SK-N-SH (cell line): ENCODE measurements at regions not wholly inside any gene's neighbourhood (a gene's known extent, or its start where the extent isn't known, plus 50 kb on each side); places are given as distances from the start of the nearest gene placed in this dataset.

ENCODE experiments used
- CTCF ChIA-PET: fragments of 300-600, 350-600 bp; formaldehyde crosslinking; extraction: SDS; loops from one replicate; lab custom pipeline; 2021; lab: Yijun Ruan, JAX
- POLR2A ChIA-PET: fragments of 350-600 bp; sonication (Branson Sonifier 250); formaldehyde crosslinking; extraction: SDS; loops from one replicate; lab custom pipeline; 2020; ENCODE audit warnings: antibody characterized with exemption, inconsistent platforms; lab: Yijun Ruan, JAX
- DNase-seq: peaks from one replicate; pipeline ENCODE4 v3.0.0; 2012
- H2AFZ ChIP-seq: fragments of 200-600 bp; sonication (generic); 2 replicates; pipeline ENCODE4 v1.8.1; 2016; ENCODE audit warnings: antibody characterized with exemption, mild to moderate bottlenecking, low read depth
- H3F3A ChIP-seq: fragments of 200-600 bp; sonication (generic); replicated peaks from 2 replicates; pipeline ENCODE3; 2016; ENCODE audit warnings: antibody characterized with exemption, mild to moderate bottlenecking; ENCODE audit not compliant: insufficient read depth
- H3K27ac ChIP-seq, 2 experiments: fragments of 200-500 bp in 1 of 2; fragments of 200-600 bp in 1 of 2; sonication (Bioruptor generic) in 1 of 2; sonication (generic), shearing (Covaris generic) in 1 of 2; 2 replicates each; pipeline versions ENCODE4 v1.5.1 to v1.6.1; 2014 to 2016; ENCODE audit warnings: low read depth in 2 of 2, inconsistent platforms in 1 of 2, low read length in 1 of 2, mild to moderate bottlenecking in 1 of 2, mixed read lengths in 1 of 2
- H3K27me3 ChIP-seq: fragments of 200-600 bp; sonication (generic), shearing (Covaris generic); 2 replicates; pipeline ENCODE4 v1.6.1; 2016; ENCODE audit warnings: mixed run types; ENCODE audit not compliant: insufficient read depth
- H3K36me3 ChIP-seq, 2 experiments: fragments of 200-500 bp in 1 of 2; fragments of 200-600 bp in 1 of 2; sonication (Bioruptor generic) in 1 of 2; sonication (generic) in 1 of 2; replicated peaks in 1 of 2; 2 replicates each; pipeline versions ENCODE3 to v1.5.1; 2014 to 2016; ENCODE audit warnings: low read length in 1 of 2, mild to moderate bottlenecking in 1 of 2; ENCODE audit not compliant: insufficient read depth in 2 of 2, control insufficient read depth in 1 of 2
- H3K4me1 ChIP-seq, 2 experiments: fragments of 200-500 bp in 1 of 2; fragments of 200-600 bp in 1 of 2; sonication (Bioruptor generic) in 1 of 2; sonication (generic), shearing (Covaris generic) in 1 of 2; 2 replicates each; pipeline versions ENCODE4 v1.5.1 to v1.6.1; 2014 to 2016; ENCODE audit warnings: low read depth in 1 of 2, low read length in 1 of 2, mixed run types in 1 of 2; ENCODE audit not compliant: insufficient read depth in 2 of 2, control insufficient read depth in 1 of 2
- H3K4me2 ChIP-seq: fragments of 200-600 bp; sonication (generic), shearing (Covaris generic); 2 replicates; pipeline ENCODE4 v1.6.1; 2017; ENCODE audit warnings: mixed run types
- H3K4me3 ChIP-seq, 2 experiments: fragments of 200-500 bp in 1 of 2; fragments of 200-600 bp in 1 of 2; sonication (Bioruptor generic) in 1 of 2; sonication (generic), shearing (Covaris generic) in 1 of 2; 2 replicates each; pipeline versions ENCODE4 v1.5.1 to v1.8.1; 2014 to 2016; ENCODE audit warnings: low read depth in 2 of 2, inconsistent platforms in 1 of 2, low read length in 1 of 2, mild to moderate bottlenecking in 1 of 2, mixed read lengths in 1 of 2, moderate library complexity in 1 of 2
- H3K79me2 ChIP-seq: fragments of 200-600 bp; sonication (generic); 2 replicates; pipeline ENCODE4 v1.8.1; 2017; ENCODE audit warnings: mild to moderate bottlenecking; ENCODE audit not compliant: insufficient read depth
- H3K9ac ChIP-seq: fragments of 200-600 bp; sonication (generic); 2 replicates; pipeline ENCODE4 v1.6.1; 2017; ENCODE audit warnings: mixed run types
- H3K9me2 ChIP-seq: fragments of 200-600 bp; sonication (generic); 2 replicates; pipeline ENCODE4 v1.6.1; 2017; ENCODE audit warnings: mixed run types
- H3K9me3 ChIP-seq: fragments of 200-600 bp; sonication (generic); 2 replicates; pipeline ENCODE4 v1.6.1; 2017; ENCODE audit warnings: mixed run types, mild to moderate bottlenecking, moderate library complexity
- H4K20me1 ChIP-seq: fragments of 200-600 bp; sonication (generic); 2 replicates; pipeline ENCODE4 v1.6.1; 2017; ENCODE audit warnings: mild to moderate bottlenecking, mixed run types; ENCODE audit not compliant: insufficient read depth
- CHD2 ChIP-seq: fragments of 150-350 bp; IDR thresholded peaks from 2 replicates; pipeline ENCODE4 v1.6.1; 2018; ENCODE audit warnings: low read length; ENCODE audit not compliant: partially characterized antibody
- CTCF ChIP-seq: fragments of 200-600 bp; sonication (generic); IDR thresholded peaks from 2 replicates; pipeline ENCODE4 v1.6.1; 2017; ENCODE audit warnings: antibody characterized with exemption, mild to moderate bottlenecking, moderate library complexity
- EZH2phosphoT487 ChIP-seq: fragments of 200-600 bp; sonication (generic); IDR thresholded peaks from 2 replicates; pipeline ENCODE4 v1.6.1; 2017; ENCODE audit warnings: low read depth, mixed run types, mild to moderate bottlenecking, antibody characterized with exemption, moderate library complexity, borderline replicate concordance
- FOXM1 ChIP-seq: IDR thresholded peaks from 2 replicates; pipeline ENCODE4 v1.4.0; 2012; ENCODE audit warnings: low read depth, mild to moderate bottlenecking
- JUND ChIP-seq: IDR thresholded peaks from 2 replicates; pipeline ENCODE4 v1.4.0; 2012
- MAX ChIP-seq: IDR thresholded peaks from 2 replicates; pipeline ENCODE4 v1.4.0; 2012; ENCODE audit warnings: low read depth
- MEF2A ChIP-seq: IDR thresholded peaks from 2 replicates; pipeline ENCODE4 v1.4.0; 2012; ENCODE audit warnings: low read depth, borderline replicate concordance
- MXI1 ChIP-seq: IDR thresholded peaks from 2 replicates; pipeline ENCODE4 v1.6.1; 2012; ENCODE audit warnings: mild to moderate bottlenecking, low read depth, low read length, improper control_type of control experiment
- NFIC ChIP-seq: IDR thresholded peaks from 2 replicates; pipeline ENCODE4 v1.4.0; 2012; ENCODE audit warnings: borderline replicate concordance
- POLR2AphosphoS5 ChIP-seq: IDR thresholded peaks from 2 replicates; pipeline ENCODE4 v1.6.1; 2012; ENCODE audit warnings: low read depth, low read length
- RCOR1 ChIP-seq: fragments of 150-350 bp; IDR thresholded peaks from 2 replicates; pipeline ENCODE4 v1.6.1; 2017; ENCODE audit warnings: antibody characterized with exemption, low read length
- RXRA ChIP-seq: IDR thresholded peaks from 2 replicates; pipeline ENCODE4 v1.4.0; 2012; ENCODE audit warnings: low read depth, mild to moderate bottlenecking, borderline replicate concordance
- SMC3 ChIP-seq: IDR thresholded peaks from 2 replicates; pipeline ENCODE4 v1.6.1; 2012; ENCODE audit warnings: low read depth, low read length, improper control_type of control experiment
- TAF1 ChIP-seq: IDR thresholded peaks from 2 replicates; pipeline ENCODE4 v1.6.1; 2012; ENCODE audit warnings: low read depth, mild to moderate bottlenecking, low read length, moderate library complexity, borderline replicate concordance
- TCF12 ChIP-seq: IDR thresholded peaks from 2 replicates; pipeline ENCODE4 v1.4.0; 2012
- ZBTB33 ChIP-seq: IDR thresholded peaks from 2 replicates; pipeline ENCODE4 v1.4.0; 2012; ENCODE audit warnings: low read depth, borderline replicate concordance
- WGBS: methylation state at CpG from one replicate; pipeline ENCODE4 v1.1.6; 2017; ENCODE audit warnings: low lambda C conversion rate; 5-methylcytosine and 5-hydroxymethylcytosine counted together
- TF ChIP-seq, protein P1 (sequence below): IDR thresholded peaks from 2 replicates; pipeline ENCODE4 v1.4.0; 2012; ENCODE audit warnings: low read depth, borderline replicate concordance
- TF ChIP-seq, protein P2 (sequence below): IDR thresholded peaks from 2 replicates; pipeline ENCODE4; 2012
- TF ChIP-seq, protein P3 (sequence below): fragments of 150-350 bp; IDR thresholded peaks from 2 replicates; pipeline ENCODE4 v1.6.1; 2017; ENCODE audit warnings: antibody characterized with exemption, low read length, low read depth, borderline replicate concordance

GRCh38 chr20:51876313-51876940, 74.1 kb upstream of the SALL4 start:
- ChIA-PET CTCF (interaction anchor here (1.4 to 1.6 kb wide), 3 partner anchors 52 to 208 kb away, joined by 4 to 6 read pairs (median 4); no protein-coding TSS in a partner anchor), POLR2A (no interaction called here)
- Histone ChIP-seq H3K4me3 (no peak overlapping the region), H3K9me3 (no peaks in the 10 kb centered on the region), H3K9me2 (no peaks in the 10 kb centered on the region), H3K36me3 (no peaks in the 10 kb centered on the region), H3K27ac (no peak overlapping the region), H4K20me1 (no peaks in the 10 kb centered on the region), H3K9ac (no peak overlapping the region), H3K4me2 (no peak overlapping the region), H3K4me1 (no peaks in the 10 kb centered on the region), H2AFZ (no peak overlapping the region), H3F3A (no peaks in the 10 kb centered on the region), H3K79me2 (no peaks in the 10 kb centered on the region), H3K27me3 (no peaks in the 10 kb centered on the region)
- TF ChIP-seq MXI1 (no peak), MAX (no peak), CHD2 (no peak), TAF1 (no peak), NFIC (no peak), EZH2phosphoT487 (no peak), POLR2AphosphoS5 (no peak), TCF12 (no peak), RXRA (no peak)
- TF ChIP-seq, protein P1, sequence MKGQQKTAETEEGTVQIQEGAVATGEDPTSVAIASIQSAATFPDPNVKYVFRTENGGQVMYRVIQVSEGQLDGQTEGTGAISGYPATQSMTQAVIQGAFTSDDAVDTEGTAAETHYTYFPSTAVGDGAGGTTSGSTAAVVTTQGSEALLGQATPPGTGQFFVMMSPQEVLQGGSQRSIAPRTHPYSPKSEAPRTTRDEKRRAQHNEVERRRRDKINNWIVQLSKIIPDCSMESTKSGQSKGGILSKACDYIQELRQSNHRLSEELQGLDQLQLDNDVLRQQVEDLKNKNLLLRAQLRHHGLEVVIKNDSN, result no peak
- TF ChIP-seq, protein P2, sequence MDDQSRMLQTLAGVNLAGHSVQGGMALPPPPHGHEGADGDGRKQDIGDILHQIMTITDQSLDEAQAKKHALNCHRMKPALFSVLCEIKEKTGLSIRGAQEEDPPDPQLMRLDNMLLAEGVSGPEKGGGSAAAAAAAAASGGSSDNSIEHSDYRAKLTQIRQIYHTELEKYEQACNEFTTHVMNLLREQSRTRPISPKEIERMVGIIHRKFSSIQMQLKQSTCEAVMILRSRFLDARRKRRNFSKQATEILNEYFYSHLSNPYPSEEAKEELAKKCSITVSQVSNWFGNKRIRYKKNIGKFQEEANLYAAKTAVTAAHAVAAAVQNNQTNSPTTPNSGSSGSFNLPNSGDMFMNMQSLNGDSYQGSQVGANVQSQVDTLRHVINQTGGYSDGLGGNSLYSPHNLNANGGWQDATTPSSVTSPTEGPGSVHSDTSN, result no peak
- no peak for DNase-seq
- WGBS, result 82% methylated on average over 8 of the region's 8 CpGs

DNA sequence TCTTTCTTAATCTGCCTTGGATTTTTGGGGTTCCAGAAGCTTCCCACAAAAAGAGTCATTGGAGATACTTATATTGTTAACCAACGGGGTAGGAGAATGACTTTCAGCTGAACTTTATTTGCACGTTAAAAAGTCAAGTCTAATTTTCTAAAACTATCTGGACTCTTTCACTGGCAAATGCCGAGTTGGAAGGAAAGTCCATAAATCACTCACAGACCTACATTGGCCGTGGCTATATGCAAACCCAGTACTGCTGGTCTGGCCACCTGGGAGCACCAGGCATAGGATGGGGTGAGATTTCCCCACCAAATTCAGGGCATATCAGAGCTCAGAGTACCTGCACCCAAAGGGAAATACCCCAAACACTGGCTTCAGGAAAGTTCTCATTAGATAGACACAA, 71.3 kb upstream of the SALL4 start:
- Histone ChIP-seq H2AFZ (no peak overlapping the region), H3K4me2 (no peak overlapping the region), H3K27ac (no peak overlapping the region), H3K36me3 (no peaks in the 10 kb centered on the region), H4K20me1 (no peaks in the 10 kb centered on the region), H3K9ac (no peak overlapping the region), H3K4me3 (no peak overlapping the region), H3K9me2 (no peaks in the 10 kb centered on the region), H3K79me2 (no peaks in the 10 kb centered on the region), H3K9me3 (no peaks in the 10 kb centered on the region), H3K4me1 (no peaks in the 10 kb centered on the region), H3F3A (no peaks in the 10 kb centered on the region), H3K27me3 (no peaks in the 10 kb centered on the region)
- ChIA-PET POLR2A (no interaction called here), CTCF (interaction anchor here (0.6 kb wide), 1 partner anchor 98 kb away, joined by 3 read pairs; no protein-coding TSS in a partner anchor)
- 58% methylated on average over 4 of the region's 4 CpGs for WGBS
- TF ChIP-seq TCF12 (no peak), CTCF (no peak), NFIC (no peak), ZBTB33 (no peak), TAF1 (no peak), RCOR1 (no peak), FOXM1 (no peak), JUND (no peak), POLR2AphosphoS5 (no peak), MEF2A (no peak), SMC3 (no peak), MAX (no peak)
- TF ChIP-seq, protein P3, sequence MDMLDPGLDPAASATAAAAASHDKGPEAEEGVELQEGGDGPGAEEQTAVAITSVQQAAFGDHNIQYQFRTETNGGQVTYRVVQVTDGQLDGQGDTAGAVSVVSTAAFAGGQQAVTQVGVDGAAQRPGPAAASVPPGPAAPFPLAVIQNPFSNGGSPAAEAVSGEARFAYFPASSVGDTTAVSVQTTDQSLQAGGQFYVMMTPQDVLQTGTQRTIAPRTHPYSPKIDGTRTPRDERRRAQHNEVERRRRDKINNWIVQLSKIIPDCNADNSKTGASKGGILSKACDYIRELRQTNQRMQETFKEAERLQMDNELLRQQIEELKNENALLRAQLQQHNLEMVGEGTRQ, result no peak
- DNase-seq, result no peak
